NCI-H69 (cell line): ENCODE measurements at regions not wholly inside any gene's neighbourhood (a gene's known extent, or its start where the extent isn't known, plus 50 kb on each side); places are given as distances from the start of the nearest gene placed in this dataset.
A peak's percentile ranks its signal among the peaks of the same experiment; 100 is the strongest.
"Not testable (repeated sequence)": the region's sequence is repeated elsewhere in the genome, so short reads cannot be mapped to it uniquely, and the experiment has no call there.

Source experiments
- DNase-seq: peaks from one replicate; lab custom pipeline; 2025; lab: John Stamatoyannopoulos, UW

DNA sequence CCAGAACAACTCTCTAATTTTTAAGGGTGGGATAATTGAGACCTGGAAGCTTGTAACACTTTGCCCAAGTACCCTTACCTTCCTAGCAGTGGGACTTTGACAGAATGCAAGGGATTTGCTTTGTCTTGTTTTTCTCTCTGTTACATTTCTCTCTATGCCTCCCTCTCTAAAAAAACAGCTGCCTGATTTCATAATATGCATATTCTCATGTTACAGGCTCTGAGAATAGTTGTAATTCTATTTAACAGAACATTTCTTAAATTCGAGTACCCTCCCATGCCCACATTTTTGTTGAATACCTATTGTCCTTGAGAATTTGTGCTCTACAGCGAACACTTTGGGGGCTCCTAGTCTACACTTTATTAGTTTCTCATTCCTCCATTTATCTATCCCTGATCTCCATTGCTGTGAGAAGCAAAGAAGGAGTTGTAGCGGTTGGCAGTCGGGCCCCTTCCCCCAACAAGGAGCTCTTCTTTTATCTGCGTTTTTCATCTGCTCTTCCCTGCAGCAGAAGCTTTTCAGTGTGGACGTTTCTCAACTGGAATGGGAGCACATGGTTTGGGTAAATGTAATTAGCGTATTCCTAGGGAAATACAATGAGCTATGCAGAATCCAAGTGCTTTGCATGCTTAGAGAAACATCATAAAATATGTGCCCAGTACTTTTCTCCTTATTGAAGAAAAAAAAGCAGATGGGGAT lies 117.7 kb upstream of the CCDC90B start:
- no peak for DNase-seq

DNA sequence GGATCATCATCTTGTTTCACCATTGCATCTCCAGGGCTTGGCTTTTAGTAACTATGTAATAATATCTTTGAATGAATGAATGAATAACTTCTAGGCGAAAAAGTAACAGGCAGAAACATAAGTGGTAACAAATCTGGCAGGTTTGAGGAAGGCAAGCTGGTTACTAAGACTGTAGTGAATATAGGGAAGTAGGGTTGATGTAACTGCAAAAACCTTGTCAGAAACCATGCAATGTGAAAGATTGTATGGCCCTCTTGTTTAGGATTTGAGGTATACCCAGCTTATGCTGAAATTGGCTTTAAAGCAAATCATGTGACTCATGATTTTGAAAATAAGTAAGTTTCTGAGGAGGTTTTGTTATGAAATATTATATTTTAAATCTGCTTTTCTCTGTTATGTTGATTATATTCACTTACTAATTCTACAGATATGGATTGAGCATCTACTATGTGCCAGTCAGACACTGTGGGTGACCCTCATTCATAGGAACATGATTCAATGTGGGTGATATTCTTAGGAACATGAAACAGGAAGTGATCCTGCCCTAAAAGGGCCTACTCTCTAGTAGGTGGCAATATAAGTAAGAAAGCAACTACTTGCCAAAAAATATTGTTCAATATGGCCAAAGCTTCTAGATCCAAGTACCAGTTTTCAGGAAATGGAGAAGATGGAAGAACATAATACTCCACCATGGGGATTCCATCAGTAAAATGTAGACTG lies 115.5 kb upstream of the CCDC90B start:
- no peak for DNase-seq

DNA sequence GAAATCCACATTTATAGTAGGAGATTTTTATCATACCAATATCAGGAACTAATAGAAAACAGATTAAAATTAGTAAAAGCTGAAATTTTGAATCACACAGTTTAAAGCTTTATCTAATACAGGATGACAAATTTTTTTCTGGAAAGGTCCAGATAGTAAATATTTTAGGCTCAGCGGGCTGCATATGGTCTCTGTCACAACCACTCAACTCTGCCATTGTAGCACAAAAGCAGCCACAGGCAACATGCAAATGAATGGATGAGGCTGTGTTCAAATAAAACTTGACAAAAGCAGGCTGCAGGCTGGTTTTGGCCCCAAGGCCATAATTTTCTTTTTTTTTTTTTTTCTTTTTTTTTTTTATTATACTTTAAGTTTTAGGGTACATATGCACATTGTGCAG lies 108.2 kb upstream of the CCDC90B start:
- no peak for DNase-seq

DNA sequence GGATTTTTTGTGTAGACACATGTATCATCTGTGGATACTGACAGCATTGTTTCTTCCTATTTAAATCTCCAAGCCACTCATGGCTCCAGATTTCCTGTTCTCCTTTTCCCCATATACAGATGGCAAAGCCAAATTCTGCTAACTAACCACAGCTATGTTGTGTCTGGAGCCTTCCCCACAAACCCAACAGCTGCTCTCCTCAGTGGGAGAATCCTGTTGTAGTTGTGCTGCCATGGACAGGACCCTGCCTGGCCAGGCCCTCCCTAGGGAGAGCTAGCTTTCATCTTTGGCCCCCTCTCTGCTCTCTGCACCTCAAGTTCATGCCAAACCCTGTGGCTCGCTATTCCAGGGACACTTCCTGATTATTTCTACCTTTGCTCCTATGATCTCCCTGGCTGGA lies 106.4 kb upstream of the CCDC90B start:
- DNase-seq, result no peak

DNA sequence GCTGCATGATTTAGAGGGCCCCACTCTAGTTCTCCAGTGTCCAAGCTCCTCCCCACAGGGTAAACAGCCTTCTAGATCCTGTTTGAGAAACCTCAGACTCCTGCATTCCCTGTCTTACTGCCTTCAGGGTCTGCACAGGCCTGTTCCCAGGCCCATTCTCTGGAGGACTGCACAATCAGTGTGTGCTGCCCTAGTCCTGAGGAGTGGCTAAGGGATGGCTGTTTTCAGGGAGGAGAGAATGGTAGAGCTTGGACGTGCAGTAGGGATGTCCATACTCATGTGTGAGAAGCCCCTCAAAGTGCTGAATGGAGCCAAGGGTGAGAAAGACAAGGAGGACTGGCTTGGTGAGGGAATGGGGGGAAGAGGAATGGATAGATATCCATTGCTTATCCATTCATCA lies 103.8 kb upstream of the CCDC90B start:
- no peak for DNase-seq

DNA sequence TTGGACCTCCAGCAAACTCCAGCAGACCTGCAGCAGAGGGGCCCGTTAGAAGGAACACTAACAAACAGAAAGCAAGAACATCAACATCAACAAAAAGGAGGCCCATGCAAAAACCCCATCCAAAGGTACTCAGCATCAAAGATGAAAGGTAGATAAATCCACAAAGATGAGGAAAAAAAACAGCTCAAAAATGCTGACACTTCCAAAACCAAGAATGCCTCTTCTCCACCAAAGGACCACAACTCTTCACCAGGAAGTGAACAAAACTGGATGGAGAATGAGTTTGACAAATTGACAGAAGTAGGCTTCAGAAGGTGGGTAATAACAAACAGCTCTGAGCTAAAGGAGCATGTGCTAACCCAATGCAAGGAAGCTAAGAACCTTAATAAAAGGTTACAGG lies 97.7 kb upstream of the CCDC90B start:
- not testable (repeated sequence) for DNase-seq

DNA sequence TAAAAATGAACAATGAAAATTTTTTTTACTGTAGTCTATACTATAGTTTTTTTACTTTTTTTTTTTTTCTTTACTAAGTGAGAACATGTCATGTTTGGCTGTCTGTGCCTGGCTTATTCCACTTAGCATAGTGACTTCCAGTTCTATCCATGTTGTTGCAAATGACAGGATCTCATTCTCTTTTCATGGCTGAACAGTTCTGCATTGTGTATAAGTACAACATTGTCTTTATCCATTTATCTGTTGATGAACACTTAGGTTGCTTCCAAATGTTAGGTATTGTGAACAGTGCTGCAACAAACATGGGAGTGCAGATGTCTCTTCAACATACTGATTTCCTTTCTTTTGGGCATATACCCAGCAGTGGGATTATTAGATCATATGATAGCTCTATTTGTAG lies 88.1 kb upstream of the CCDC90B start:
- DNase-seq, result no peak

DNA sequence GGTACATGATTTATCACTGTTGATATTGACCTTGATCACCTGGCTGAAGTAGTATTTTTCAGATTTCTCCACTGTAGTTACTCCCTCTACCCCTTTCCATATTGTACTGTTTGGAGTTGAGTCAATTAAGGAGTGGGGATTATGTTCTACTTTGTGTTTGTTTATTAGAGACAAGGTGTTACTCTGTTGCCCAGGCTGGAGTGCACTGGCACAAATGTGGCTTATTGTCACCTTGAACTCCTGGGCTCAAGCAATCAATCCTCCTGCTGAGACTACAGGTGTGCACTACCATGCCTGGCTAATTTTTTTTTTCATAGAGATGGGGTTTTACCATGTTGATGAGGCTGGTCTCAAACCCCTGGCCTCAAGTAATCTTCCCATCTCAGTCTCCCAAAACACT lies 85.3 kb upstream of the CCDC90B start:
- DNase-seq, result peak; percentile 11

DNA sequence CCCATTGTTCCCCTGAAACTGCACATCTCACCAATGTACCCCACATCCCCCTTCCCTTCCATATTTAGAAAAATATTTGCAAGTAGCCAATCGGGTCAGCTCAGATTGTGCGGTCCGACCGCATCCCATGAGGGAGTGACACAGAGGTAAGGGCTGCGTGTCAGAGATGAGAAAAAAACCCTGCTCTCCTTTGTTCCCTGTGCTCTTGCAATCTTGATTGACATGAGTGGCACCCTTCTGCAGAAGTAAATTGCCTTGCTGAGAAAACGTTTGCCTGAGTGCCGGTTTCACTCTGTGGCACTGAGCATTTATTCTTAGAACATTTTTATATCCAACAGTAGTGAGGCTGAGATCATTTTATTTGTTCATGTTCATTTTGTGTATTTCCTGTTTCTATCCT lies 81.6 kb upstream of the CCDC90B start:
- no peak for DNase-seq

DNA sequence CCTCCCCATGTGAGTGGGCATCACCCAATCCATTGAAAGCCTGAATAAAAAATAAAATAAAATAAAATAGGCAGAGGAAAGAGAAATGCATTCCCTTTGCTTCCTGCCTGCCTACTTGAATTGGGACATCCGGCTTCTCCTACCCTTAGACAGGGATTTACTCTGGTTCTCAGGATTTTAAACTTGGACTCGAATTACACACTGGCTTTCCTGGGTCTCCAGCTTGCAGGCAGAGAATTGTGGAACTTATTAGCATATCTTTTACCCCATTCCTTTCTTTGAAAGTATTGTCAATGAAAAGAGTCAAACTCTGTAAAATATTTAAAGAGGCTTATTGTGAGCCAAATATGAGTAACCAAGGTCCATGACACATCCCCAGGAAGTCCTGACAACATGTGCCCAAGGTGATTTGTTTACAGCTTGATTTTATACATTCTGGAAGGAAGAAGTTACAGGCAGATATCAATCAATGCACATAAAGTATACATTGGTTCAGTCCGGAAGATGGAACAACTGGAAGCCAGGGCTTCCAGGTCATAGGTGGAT lies 78.4 kb upstream of the CCDC90B start:
- no peak for DNase-seq

DNA sequence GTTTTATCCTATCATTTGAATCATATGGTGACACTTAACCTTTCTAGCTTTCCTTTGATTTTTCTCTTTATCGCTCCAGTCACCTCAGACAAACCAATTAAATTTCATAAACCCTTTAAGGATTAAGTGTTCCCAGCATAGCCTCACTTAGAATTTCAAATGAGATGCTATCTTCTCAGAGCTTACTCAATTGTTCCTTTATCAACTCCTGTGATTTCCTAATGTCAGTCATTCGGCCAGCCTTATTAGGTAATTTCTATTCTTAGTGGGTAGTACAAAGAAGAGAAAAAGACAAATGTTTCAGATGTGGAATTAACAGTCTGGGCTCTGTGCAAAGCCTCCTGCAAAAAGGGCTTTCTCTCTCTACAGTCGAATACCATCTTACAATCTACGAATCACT lies 77.1 kb upstream of the CCDC90B start:
- no peak for DNase-seq

DNA sequence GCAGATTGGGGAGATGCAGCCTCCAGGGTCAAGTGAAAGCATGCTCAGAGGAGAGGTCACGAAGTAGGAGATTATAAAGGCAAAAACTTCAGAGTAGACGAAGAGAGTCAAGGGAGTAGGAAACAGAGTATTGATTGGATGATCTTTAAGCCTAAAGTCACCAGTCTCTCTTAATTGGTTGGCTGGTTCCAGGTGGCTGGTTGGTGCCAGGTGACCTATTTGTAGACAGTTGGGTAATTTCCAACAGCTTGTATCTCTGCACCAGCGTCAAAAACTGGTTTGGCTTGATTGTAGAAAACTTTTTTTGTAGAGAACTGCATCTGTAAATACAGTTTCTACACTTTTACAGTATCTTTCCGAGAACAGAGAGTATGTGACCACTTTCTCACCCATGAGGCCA lies 75.7 kb upstream of the CCDC90B start:
- DNase-seq, result no peak

DNA sequence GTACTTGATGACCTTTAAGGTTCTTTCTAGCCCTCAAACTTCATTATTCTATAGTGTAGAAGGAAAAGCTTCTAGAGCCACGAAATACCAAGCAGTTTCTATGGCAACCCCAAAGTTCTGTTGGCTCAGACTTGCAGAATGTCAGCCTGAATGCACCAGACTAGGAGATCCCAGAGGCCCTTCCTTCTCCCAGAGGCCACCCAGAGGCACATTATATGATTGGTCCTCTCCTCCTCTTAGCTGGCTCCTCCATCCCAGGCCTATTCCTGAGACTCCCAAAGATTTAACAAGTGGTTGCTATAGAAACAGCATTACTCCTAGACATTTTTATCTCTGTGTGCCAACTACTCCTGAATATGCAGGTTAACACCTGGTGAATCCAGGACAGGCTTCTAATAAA lies 69.2 kb upstream of the CCDC90B start:
- DNase-seq, result no peak

DNA sequence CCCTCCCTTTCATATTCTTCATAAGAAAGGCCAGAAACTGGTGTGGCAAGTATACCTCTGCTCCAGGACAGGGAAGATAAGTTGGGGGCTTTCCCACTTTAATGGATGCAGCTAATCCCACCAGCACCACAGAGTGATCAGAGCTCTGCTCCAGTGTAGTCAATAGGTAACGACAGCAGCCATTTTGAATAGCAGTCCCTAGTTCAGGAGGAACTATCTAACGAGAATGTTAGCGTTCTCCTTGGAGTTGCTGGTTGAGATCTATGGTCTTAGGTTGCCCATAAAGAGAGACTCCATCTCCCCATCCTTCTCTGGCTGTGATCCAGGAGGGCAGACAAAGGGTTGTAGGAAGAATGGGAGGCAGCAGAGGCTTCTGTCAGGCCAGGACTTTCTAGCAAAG lies 64.0 kb upstream of the CCDC90B start:
- no peak for DNase-seq

DNA sequence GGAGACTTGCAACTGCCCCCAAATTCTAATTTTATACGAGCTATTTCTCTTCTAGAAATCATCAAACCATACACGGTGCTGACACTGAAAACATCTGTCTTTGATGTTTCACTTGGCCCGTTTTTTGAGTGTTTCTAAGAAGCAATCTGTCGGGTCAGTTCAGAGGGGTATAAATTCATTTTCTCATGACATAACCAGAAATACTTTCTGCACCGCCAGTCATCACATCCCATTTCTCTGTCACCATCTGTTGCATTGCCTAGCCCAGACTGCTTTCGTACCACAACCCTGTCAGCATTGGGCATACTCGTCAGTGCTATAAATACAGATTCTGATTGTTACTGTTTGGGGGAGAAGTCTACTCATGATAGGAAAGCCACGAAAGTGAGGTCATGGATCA lies 63.1 kb upstream of the CCDC90B start:
- no peak for DNase-seq

DNA sequence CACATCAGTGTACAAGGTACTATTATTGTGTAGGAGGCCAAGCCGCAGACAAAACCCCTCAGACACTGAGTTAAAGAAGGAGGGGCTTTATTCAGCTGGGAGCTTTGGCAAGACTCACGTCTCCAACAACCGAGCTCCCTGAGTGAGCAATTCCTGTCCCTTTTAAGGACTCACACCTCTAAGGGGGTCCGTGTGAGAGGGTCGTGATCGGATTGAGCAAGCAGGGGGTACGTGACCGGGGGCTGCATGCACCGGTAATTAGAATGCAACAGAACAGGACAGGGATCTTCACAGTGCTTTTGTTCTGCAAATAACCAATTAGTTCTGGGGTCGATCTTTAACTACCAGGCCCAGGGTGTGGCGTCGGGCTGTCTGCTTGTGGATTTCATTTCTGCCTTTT lies 60.5 kb upstream of the CCDC90B start:
- DNase-seq, result not testable (repeated sequence)

DNA sequence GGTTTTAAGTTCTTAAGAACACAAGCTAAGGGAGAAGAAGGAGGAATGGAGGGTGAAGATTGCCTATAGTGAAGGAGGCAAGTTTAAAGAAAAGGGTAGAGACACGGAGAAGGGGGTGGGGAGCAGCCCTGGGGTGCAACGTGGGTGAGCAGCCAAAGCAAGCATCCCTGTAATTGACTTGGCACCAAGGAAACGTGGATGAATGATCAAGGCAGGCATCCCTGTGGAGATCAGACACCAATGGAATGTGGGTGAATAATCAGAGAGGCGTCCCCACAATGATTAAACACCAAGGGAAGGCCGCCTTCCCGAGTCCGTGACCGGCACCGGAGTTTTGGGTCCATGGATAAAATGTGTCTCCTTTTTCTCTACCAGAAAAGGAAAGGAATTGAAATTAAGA lies 58.4 kb upstream of the CCDC90B start:
- not testable (repeated sequence) for DNase-seq

DNA sequence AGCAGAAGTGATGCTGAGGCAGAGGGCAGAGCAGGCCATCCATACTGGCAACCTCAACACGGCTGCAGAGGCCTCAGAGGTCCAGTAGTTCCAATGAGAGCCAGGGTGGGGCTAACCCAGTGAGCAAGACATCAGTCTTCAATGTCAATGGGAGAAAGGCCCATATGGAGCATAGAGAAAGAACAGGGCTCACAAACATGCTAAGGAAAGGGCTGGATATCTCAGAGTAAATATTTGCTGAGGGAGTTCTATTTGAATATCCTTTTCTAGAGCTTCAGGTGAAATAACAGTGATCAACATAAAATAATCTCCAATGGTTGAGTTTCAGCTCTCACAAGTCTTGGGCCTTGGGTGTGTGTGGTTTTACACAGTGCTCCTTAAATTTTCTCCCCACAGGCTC lies 50.8 kb upstream of the CCDC90B start:
- peak; percentile 44 for DNase-seq
